Caco-2 (cell line): ENCODE measurements at regions not wholly inside any gene's neighbourhood (a gene's known extent, or its start where the extent isn't known, plus 50 kb on each side); places are given as distances from the start of the nearest gene placed in this dataset.

Experiments used
- BruUV-seq: library from RNA; stranded (reverse); fragments of 400-500 nt; replicated peaks from 2 replicates; lab custom pipeline; 2021; lab: Mats Ljungman, UMichigan
- CTCF ChIA-PET: fragments of 300-600 bp; sonication (Branson Sonifier 250); formaldehyde crosslinking; loops from one replicate; lab custom pipeline; 2022; ENCODE audit warnings: antibody characterized with exemption; lab: Charles Lee
- POLR2A ChIA-PET: fragments of 300-600 bp; sonication (Branson Sonifier 250); formaldehyde crosslinking; loops from one replicate; lab custom pipeline; 2022; ENCODE audit warnings: antibody characterized with exemption; lab: Charles Lee
- DNase-seq, 2 experiments: peaks; one replicate each; pipeline versions ENCODE4 v3.0.0 to v3.0.0-alpha.2; 2020 to 2022
- H3K27me3 ChIP-seq: replicated peaks from 2 replicates; pipeline ENCODE4 v1.6.0; 2011; ENCODE audit warnings: low read length; ENCODE audit not compliant: control insufficient read depth, insufficient read depth
- H3K36me3 ChIP-seq: 2 replicates; pipeline ENCODE4 v1.5.1; 2011; ENCODE audit warnings: low read length; ENCODE audit not compliant: control insufficient read depth, insufficient read depth
- H3K4me1 ChIP-seq: fragments of 250-450 bp; sonication (Bioruptor Pico); 2 replicates; pipeline ENCODE4 v1.5.1; 2020; ENCODE audit warnings: mild to moderate bottlenecking
- H3K4me3 ChIP-seq: 2 replicates; pipeline ENCODE4 v1.5.1; 2011; ENCODE audit warnings: low read depth, mild to moderate bottlenecking, control low read depth, low read length
- H3K9me3 ChIP-seq: fragments of 250-450 bp; sonication (Bioruptor Pico); 2 replicates; pipeline ENCODE4 v1.5.1; 2020; ENCODE audit warnings: mild to moderate bottlenecking, moderate library complexity
- H3K27ac Mint-ChIP-seq: one replicate; pipeline ENCODE4 v1.8.0; 2022; ENCODE audit warnings: mixed read lengths; ENCODE audit not compliant: unreplicated experiment
- H3K27me3 Mint-ChIP-seq: one replicate; pipeline ENCODE4 v1.8.0; 2022; ENCODE audit warnings: mixed read lengths; ENCODE audit not compliant: insufficient read depth, unreplicated experiment
- H3K36me3 Mint-ChIP-seq: one replicate; pipeline ENCODE4 v1.8.0; 2022; ENCODE audit warnings: mild to moderate bottlenecking, mixed read lengths; ENCODE audit not compliant: insufficient read depth, unreplicated experiment
- H3K4me1 Mint-ChIP-seq: one replicate; pipeline ENCODE4 v1.8.0; 2022; ENCODE audit warnings: low read depth, mixed read lengths; ENCODE audit not compliant: unreplicated experiment
- H3K4me3 Mint-ChIP-seq: one replicate; pipeline ENCODE4 v1.8.0; 2022; ENCODE audit warnings: mild to moderate bottlenecking, moderate library complexity, mixed read lengths; ENCODE audit not compliant: unreplicated experiment
- H3K9me3 Mint-ChIP-seq: one replicate; pipeline ENCODE4 v1.8.0; 2022; ENCODE audit warnings: mixed read lengths; ENCODE audit not compliant: unreplicated experiment
- CTCF ChIP-seq, 2 experiments: fragments of 200-600 bp in 1 of 2; IDR thresholded peaks; 1 replicate in 1 of 2; 2 replicates in 1 of 2; pipeline versions ENCODE4 v1.5.1 to v1.8.0; 2011 to 2022; ENCODE audit warnings: antibody characterized with exemption in 1 of 2, control low read depth in 1 of 2, inconsistent platforms in 1 of 2, low read depth in 1 of 2, low read length in 1 of 2, mild to moderate bottlenecking in 1 of 2, moderate library complexity in 1 of 2; ENCODE audit not compliant: insufficient read depth in 1 of 2, severe bottlenecking in 1 of 2, unreplicated experiment in 1 of 2
- intact Hi-C: fragments of 100-400 bp; cut with micrococcal nuclease; formaldehyde crosslinking; loops from one replicate; pipeline ENCODE4 v1.10.0; 2022; ENCODE audit not compliant: unreplicated experiment

DNA sequence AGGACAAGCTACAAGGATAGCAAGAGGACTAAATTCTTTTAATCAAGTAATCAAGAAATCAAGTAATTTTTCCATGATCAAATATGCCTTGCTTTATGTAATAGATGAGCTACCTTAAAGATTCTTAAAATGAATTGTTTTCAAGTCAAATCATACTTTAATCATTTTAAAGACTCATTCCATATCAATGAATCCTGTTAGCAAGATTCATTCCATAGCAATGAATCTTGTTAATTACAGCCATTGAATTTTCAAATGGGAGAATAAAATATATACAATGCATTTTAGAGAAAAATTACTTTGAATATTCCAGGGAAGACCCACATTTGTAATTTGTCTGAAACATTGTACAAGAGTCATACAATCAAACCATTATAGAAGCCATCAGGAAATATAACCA is 145.7 kb downstream of the RFX6 start:
- ChIA-PET POLR2A (no interaction called here), CTCF (no interaction called here)
- intact Hi-C loops: no loop called here
- Mint-ChIP-seq H3K4me3 (no peak overlapping the region), H3K9me3 (peaks cover 7% of the 10 kb centered on the region), H3K4me1 (peaks cover 7% of the 10 kb centered on the region), H3K36me3 (no peaks in the 10 kb centered on the region), H3K27me3 (peaks cover 4% of the 10 kb centered on the region), H3K27ac (no peak overlapping the region)
- no peak for TF ChIP-seq CTCF (IDR thresholded peaks at IDR 0.05; ENCODE audit: insufficient read depth in 1 of 2, low read depth in 1 of 2, low read length in 1 of 2, severe bottlenecking in 1 of 2, unreplicated experiment in 1 of 2)
- no peaks in the 10 kb centered on the region for H3K4me1 ChIP-seq
- no peak for DNase-seq
- H3K27me3 ChIP-seq: no peaks in the 10 kb centered on the region
- H3K36me3 ChIP-seq: no peaks in the 10 kb centered on the region
- no peak overlapping the region for H3K4me3 ChIP-seq
- H3K9me3 ChIP-seq: no peaks in the 10 kb centered on the region
- BruUV-seq: no TSS peak

GRCh38 chr6:117025310-117025709 is 148.3 kb downstream of the RFX6 start:
- no peak for DNase-seq
- no peaks in the 10 kb centered on the region for H3K9me3 Mint-ChIP-seq
- H3K36me3 Mint-ChIP-seq: no peaks in the 10 kb centered on the region
- no peak for TF ChIP-seq CTCF (IDR thresholded peaks at IDR 0.05; ENCODE audit: insufficient read depth in 1 of 2, low read depth in 1 of 2, low read length in 1 of 2, severe bottlenecking in 1 of 2, unreplicated experiment in 1 of 2)
- intact Hi-C loops: no loop called here
- no TSS peak for BruUV-seq
- no peaks in the 10 kb centered on the region for H3K4me1 ChIP-seq
- H3K27me3 Mint-ChIP-seq: no peaks in the 10 kb centered on the region
- no peak overlapping the region for H3K4me3 Mint-ChIP-seq
- H3K27ac Mint-ChIP-seq: no peak overlapping the region
- H3K9me3 ChIP-seq: no peaks in the 10 kb centered on the region
- no peak overlapping the region for H3K4me3 ChIP-seq
- H3K27me3 ChIP-seq: no peaks in the 10 kb centered on the region
- POLR2A ChIA-PET: no interaction called here
- H3K36me3 ChIP-seq: no peaks in the 10 kb centered on the region
- CTCF ChIA-PET: interaction anchor here (0.6 kb wide), 1 partner anchor 240 kb away, joined by 3 read pairs; no protein-coding TSS in a partner anchor
- peaks cover 7% of the 10 kb centered on the region for H3K4me1 Mint-ChIP-seq

- ChIA-PET CTCF (no interaction called here), POLR2A (no interaction called here)
- no peak for DNase-seq
- no peak for TF ChIP-seq CTCF (IDR thresholded peaks at IDR 0.05; ENCODE audit: insufficient read depth in 1 of 2, low read depth in 1 of 2, low read length in 1 of 2, severe bottlenecking in 1 of 2, unreplicated experiment in 1 of 2)
- Mint-ChIP-seq H3K4me1 (peaks cover 7% of the 10 kb centered on the region), H3K27me3 (no peaks in the 10 kb centered on the region), H3K4me3 (no peak overlapping the region), H3K27ac (no peak overlapping the region), H3K9me3 (no peaks in the 10 kb centered on the region), H3K36me3 (no peaks in the 10 kb centered on the region)
- H3K27me3 ChIP-seq: no peaks in the 10 kb centered on the region
- H3K4me3 ChIP-seq: no peak overlapping the region
- H3K36me3 ChIP-seq: no peaks in the 10 kb centered on the region
- no peaks in the 10 kb centered on the region for H3K9me3 ChIP-seq
- H3K4me1 ChIP-seq: no peaks in the 10 kb centered on the region
- intact Hi-C loops: no loop called here
- BruUV-seq: no TSS peak
These were observed 151.2 kb downstream of the RFX6 start for GRCh38 chr6:117028256-117028655.
